GM19455 (cell line): ENCODE measurements at regions not wholly inside any gene's neighbourhood (a gene's known extent, or its start where the extent isn't known, plus 50 kb on each side); places are given as distances from the start of the nearest gene placed in this dataset.
"Not testable (repeated sequence)": the region's sequence is repeated elsewhere in the genome, so short reads cannot be mapped to it uniquely, and the experiment has no call there.

ENCODE experiments used
- ATAC-seq: cut with Tn5 transposase; IDR thresholded peaks from one replicate; pipeline ENCODE4 v1.9.1; 2021; ENCODE audit not compliant: unreplicated experiment

DNA sequence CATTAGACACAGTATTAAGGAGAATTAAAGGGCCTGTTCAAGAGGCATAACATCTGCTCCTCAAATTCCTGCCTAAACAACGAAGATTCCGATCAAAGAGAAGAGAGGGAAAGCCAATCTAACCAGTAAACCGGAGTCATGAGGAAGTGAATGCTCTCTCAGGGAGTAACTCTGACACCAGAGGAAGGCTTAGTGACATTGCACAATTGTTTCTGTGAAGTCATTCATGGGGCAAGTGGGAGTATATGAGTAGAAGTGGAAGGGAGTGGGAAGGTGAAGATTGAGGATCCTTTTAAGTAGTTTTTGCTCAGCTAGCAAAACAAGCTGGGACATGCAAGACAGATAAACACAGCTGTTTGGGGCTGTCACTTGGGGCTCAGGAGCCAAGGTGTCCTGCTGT lies 136.4 kb upstream of the FAM174A start:
- not testable (repeated sequence) for ATAC-seq

DNA sequence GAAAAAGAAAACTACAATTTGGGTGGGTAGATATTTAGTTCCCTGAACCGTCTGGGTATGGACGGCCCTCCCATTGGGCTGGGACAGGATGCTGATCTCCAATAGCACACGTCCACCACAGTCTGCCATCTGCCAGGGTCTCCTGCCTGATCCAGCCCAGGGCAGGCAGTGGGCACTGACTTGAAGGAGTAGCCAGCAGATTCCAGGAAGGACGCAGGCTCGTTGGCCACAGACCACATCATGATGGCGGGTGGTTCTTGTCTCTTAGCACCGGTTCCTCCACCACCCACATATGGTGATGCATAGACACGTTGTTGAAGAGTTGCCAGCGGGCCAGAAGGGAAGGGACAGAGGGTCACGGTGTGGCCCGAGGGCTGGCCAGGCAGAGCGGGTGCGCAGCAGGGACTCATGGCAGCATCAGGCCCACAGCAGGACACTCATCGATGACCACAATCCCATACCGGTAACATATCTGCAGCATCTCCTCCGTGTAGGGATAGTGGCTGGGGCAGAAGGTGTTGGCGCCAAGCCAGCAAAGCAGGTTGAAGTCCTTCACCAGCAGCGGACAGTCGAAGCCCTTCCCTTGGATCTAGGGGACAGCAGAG lies 155.8 kb upstream of the FAM174A start:
- not testable (repeated sequence) for ATAC-seq

DNA sequence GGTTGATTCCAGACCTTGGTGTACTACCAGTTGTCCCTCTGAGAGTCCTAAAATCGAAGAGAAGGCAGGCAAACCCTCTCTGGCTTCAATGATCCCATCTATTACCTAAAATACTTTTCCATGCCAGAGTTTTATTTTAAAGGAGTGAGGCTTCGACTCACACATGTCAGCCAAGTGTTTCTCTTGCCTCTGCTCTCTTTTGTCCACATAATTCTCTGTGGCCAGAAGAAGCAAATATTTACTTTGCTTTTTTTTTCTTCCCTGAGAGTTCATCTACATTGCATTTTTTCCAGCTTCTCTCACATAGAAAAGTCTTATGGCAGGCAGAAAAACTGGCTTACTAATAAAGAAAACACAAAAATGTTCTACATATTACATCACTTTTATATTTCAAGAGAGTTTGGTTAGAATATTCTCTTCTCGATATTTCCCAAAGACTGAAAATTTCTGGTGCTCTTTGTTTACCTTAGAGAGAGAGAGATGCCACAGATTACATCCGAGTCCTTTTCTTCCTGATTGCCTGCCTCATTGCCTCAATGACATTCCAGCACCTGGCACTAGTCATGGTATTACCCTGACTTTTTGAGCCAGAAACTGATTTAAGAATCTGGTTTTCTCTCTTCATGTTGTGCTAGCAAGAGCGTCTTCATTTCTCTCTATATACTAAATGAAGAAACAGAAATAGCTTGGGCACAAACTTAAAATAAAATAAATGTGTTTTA lies 170.3 kb upstream of the FAM174A start:
- ATAC-seq = not testable (repeated sequence)

DNA sequence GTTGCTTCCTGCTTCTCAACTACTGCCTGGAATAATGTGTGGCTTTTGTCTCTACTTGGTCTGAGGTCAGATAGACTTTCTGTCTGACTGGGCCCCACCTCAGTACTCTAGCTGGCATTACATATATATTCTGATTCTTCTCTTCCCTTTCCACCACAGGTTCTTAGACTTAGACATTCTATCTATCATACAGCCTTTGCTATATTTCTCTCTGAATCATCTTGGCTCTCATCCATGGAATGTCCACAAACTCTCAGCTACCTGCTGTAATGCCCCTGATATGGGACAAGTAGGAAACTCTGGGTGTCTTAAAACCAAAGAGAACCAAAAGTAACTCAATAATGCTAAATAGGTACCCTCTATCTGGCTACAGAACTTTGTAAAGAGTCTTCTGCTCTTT lies 170.8 kb upstream of the FAM174A start:
- not testable (repeated sequence) for ATAC-seq

DNA sequence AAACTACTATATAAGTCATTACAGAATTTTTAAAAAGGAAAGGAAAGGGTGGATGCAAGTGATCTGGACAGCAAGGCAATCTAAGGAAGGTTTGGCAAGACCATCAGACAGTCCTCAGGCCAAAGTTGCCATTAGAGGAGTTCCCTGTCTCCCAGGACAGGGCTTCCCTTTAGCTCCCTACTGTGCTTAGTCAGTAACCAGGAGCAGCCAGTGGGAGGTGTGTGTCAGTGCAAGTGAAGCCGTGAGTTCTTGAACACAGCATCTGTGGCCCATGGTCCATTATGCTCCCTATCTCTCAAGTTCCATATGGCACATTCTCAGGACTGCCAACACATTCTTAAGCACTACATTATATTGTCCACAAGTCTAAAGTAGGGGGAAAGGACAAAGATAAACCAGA lies 175.2 kb upstream of the FAM174A start:
- not testable (repeated sequence) for ATAC-seq

DNA sequence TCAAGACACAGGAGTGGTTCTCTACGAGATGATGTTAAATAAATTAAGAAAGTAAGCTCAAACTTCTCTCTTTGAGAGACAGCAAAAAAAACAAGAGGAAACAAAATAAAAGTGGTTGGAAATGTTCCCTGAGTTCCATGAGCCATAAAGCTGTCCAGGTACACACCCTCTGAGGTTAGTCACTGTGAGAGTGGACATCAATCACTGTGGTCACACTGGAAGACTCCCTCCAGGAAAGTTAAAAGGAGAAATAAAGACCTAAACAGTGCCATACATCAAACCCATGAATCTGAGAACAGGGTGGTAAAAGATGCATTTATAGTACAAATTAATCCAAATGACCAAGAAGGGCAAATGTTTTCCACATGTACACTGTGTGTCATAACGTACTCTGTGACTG lies 188.9 kb upstream of the FAM174A start:
- not testable (repeated sequence) for ATAC-seq

DNA sequence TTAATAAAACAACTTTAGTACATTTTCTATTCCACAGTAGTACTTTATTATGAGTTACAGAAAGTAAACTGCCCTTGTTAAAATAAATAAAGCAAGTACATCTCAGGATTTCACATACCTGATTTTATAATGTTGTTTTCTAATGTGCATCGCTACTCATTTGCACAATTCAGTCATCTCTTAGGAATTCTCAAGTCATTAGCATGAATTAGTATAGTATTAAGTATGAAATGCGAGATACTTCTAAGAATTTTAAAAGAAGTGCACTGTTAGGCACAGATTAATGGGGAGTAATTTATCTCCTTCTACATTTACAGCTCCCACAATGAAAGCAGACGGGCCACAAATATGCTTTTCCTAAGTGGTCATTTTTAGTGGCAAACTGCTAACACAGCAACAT lies 193.7 kb upstream of the FAM174A start:
- not testable (repeated sequence) for ATAC-seq

DNA sequence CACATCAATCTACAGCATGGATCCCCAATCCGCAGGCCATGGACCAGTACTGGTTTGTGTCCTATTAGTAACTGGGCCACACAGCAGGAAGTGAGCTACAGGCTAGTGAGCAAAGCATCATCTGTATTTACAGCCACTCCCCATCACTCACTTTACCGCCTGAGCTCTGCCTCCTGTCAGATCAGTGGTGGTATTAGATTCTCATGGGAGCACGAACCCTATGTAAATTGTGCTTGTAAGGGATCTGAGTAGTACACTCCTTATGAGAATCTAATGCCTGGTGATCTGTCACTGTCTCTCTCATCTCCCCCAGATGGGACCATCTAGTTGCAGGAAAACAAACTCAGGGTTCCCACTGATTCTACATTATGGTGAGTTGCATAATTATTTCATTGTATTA lies 212.7 kb upstream of the FAM174A start:
- ATAC-seq = no peak

DNA sequence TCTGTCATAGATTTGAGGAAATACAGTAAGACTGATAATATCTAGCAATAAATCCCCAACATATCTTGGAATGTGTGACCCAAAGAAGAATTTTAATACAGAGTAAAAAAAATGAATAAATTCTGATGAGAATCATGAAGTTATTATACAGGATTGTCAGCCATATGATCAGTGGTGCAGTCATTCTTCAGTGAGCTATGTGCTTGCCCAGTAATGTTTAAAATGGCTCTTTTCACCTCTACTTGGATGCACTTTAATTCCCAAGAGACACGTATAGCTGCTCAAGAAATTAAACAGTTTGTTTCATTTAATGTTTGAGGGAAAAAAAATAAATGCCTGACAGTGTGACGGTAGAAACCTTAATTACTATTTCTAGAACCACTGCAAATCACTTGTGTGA lies 215.3 kb upstream of the FAM174A start:
- ATAC-seq = no peak

DNA sequence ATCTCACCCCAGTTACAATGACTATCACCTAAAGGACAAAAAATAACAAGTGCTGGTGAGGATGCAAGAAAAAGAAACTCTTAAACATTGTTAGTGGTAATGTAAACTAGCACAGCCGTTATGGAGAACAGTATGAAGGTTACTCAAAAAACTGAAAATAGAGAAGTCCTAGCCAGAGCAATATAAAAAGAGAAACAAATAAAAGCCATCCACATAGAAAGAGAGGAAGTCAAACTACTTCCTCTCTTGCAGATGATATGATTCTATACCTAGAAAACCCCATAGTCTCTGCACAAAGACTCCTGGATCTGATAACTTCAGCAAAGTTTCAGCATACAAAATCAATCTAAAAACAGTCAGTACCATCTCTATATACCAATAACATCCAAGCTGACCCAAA lies 221.5 kb upstream of the FAM174A start:
- no peak for ATAC-seq

DNA sequence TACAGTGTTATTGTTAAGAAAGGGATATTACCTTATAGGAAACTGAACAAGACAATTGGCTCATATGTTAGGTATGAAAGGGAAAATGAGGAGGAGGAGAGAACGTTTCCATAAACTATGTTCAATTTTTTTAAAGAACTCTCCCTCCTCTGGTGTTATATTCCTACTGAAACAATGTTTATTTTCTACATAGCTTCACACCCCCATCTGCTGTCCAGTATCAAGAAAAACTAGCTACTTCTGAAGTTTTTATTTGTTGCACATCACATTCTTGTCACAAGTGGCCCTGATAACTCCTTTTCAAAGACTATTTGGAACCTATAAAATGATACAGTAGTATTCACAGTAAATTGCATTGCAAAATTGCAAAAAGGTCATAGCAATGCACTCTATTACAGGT lies 223.4 kb upstream of the FAM174A start:
- ATAC-seq = no peak

DNA sequence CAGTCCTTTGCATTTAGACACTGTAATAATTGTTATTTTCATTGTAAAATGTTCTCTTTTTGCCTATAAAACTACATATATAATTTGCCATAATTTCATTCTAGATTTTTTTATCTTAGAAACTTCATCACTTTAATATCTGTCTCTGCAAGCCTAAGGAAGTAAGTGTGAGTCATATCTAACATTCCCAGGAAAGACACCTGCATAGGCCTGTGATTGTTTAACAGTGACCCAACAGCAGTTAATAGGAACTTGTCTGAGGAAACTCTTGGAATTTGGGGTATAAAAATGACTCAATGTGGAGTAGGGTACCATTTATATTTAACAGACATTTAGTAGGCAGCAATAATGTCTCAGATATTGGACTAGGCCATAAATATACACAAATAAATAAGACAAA lies 229.2 kb upstream of the FAM174A start:
- ATAC-seq = no peak

DNA sequence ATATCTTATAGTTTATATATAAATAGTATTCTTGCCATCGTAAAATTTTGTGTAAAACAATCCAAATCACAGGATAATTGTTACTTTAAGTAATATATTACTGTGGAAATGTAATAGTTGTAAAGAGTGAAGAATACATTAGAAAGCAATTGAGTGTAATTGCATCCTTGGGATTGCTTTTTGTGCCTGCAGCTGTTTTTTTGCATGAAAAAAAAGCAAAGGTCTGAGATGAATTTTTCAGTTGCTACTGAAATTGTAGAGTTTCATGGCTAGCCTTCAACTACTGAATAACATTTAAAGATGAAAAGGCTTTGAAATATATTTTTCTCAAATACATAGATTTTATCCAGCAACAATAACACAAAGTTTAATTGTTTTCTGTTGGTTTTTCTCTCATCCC lies 232.0 kb upstream of the FAM174A start:
- no peak for ATAC-seq

DNA sequence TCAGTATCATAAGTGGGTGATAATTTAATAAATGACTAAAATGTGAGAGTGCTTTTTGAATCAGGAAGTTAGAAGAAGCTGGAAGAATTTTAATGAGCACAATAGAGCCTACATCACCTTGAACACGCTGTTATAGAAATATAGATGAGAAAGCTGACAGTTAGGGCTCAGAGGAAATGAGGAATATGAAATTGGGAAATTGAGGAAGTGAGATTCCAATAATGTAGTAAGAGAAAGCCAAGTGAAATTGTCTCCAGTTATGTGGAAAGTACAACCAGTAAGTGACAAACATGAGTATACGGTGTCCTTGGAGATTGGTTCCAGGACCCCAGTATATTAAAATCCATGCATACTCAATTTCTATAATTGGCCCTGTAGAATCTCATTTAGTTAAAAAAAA lies 235.9 kb upstream of the FAM174A start:
- ATAC-seq = no peak

DNA sequence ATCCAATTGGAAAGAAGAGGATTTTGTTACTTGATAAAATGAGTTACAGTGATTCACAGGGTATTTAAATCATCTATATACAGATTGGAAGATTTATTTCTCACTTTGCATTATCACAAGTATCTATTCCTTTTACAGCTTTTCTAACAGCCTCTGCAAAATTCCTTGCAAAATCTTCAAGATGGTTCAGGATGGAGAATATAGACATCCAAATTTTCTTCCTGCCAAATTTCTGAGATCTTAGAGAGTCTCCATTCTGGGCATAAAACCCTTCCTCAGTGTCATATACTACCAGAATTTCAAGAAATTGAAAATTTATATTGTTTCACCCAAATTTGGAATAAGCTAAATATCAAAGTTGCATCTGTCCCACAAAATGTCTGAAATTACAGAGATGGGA lies 259.1 kb upstream of the FAM174A start:
- no peak for ATAC-seq

DNA sequence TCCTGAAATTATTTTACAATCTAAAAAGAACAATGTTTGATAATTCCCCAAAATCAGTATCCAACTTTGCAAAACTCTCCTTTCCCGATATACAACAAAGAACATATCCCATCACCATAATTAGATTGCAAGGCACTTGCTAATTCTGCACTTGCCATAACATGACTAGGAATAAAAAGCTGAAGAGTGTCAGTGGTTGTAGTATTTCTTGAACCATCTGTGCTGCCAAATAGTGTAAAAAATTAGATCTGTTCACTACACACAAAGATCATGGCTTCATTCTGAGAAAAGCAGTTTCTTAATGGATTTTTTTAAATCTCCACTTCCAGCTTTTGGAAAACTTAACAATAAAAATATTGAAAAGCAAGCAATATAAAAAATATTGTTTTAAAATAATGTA lies 259.5 kb upstream of the FAM174A start:
- no peak for ATAC-seq

DNA sequence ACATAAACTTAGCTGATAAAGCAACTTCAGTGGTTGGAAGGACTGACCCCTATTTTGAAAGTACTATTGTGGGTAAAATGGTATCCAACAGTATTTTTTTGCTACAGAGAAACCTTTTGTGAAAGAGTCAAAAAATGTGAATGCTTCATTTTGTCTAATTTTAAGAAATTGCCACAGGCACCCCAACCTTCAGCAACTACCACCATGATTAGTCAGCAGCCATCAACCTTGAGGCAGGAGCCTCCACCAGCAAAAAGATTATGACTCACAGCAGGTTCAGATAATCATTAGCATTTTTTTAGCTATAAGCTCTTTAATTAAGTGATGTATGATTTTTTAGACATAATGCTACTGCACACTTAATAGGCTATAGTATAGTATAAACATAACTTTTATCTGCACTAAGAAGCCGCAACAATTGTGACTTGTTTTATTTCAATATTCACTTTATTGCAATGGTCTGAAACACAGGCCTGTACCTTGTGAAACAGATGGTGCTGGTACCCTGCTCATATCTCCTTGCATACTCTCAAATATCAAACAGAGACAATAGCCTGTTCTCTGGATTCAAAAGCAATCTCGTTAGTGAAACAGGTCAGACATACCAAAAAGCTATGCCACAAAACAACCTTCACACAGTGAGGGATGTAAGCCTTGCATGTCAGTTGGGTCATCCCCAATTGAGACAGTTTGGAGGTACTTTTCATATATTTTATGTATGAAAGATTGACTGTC lies 261.2 kb upstream of the FAM174A start:
- ATAC-seq = no peak

DNA sequence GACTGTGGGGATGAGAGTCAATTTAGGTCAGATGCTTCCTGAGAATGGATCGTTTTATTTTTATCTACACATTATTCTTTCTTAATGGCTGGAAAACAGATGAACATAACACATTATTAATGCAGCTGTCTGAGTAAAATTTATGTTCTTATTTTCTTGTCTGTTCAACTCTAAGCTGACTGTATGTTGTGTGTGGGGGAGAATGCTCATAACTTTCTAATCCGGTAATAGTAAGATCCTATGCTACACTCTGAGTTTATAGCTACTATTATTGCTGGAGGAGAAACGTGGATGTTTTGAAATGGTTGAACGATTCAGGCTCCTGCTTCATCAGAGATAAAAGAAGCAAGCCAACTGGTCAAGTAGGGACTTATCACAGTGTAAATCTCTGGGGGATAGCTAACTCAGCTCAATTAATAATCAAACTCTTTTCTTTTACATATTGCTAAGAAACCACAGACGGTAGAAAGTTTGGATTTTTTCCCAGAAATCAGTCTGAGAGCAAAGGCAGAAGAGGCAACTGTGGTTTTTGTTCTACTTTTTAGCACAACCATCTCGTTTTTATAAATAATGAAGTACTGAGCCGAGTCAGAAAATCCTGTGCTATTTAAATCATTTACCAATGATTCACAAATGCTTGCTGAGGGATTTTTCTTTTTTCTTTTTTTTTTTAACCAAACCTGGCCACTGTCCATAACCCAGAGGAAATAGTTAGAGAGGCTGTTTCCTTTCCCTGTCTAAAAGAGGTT lies 265.0 kb upstream of the FAM174A start:
- no peak for ATAC-seq

DNA sequence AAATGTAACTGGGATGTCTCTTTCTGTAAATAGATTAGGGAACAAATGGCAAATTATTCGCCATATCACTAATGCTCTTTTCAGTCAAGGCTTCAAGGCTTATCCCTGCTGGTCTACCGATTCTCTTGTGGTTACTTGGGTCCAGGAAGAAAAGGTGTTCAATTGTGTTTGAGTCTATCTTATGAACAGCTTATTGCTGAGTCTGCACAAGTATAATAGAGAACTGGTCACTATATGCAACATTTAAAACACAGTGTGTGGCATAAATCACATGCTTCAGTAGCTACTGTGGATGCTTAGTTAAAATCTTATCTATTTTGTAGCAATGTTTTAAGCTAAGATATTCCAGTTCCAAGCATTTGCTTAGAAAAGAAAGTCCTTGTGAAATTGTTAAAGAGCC lies 274.2 kb upstream of the FAM174A start:
- ATAC-seq = no peak

DNA sequence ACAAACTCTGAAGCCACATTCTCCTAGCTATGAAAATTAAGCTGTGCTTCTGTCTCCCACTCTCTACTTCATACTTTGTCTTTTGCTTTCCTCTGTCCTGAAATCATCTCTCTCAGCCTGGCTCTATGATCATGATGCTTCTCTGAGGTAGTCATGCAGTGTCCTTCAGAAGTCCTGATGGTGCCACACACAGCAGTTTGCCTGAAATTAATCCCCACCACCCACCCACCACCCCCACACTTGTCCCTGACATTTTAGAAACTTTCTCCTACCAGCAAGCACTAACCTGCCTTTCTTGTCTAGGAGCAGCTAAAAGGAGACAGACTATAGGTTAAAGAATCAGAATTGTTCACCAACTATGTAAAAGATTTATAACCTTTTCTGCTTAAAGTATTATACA lies 282.2 kb upstream of the FAM174A start:
- ATAC-seq = no peak

DNA sequence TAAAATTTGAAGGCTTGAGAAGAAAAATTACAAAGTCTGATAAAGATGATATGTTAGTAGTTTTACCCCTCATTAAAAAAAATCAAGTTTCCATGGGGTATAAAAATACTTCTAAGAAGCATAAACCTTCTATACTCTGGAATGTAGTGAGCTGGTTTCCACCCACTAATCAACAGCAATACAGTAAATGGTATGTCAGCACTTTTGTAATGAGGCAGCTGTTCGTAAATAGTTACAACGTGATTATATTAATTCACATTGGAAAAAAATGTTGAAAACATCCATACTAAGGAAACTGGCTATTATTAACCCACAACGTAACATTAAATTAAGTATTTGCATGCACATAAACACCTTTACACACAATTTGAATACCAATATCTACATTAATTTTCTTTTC lies 283.1 kb upstream of the FAM174A start:
- no peak for ATAC-seq

DNA sequence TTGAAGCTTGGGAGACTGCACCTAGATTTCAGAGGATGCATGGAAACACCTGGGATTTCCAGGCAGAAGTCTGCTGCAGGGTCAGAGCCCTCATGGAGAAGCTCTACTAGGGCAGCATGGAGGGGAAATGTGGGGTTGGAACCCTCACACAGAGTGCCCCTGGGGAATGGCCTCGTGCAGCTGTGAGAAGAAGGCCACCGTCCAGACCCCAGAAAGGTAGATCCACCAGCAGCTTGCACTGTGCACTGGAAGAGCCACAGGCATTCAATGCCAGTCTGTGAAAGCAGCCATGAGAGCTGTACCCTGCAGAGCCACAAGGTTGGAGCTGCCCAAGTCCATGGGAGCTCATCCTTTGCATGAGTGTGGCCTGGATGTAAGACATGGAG lies 285.3 kb upstream of the FAM174A start:
- no peak for ATAC-seq
